NCI-H524 (cell line): ENCODE measurements at regions not wholly inside any gene's neighbourhood (a gene's known extent, or its start where the extent isn't known, plus 50 kb on each side); places are given as distances from the start of the nearest gene placed in this dataset.
"Not testable (repeated sequence)": the region's sequence is repeated elsewhere in the genome, so short reads cannot be mapped to it uniquely, and the experiment has no call there.

Experiments used
- DNase-seq, 2 experiments: peaks; one replicate each; lab custom pipeline; 2025; lab: John Stamatoyannopoulos, UW

- DNase-seq: no peak
These were observed 443.1 kb upstream of the FMR1 start for GRCh38 chrX:147468600-147468999.

- DNase-seq: peak in 1 of 2 experiments; percentile 27
These were observed 435.7 kb upstream of the FMR1 start for GRCh38 chrX:147476008-147476407.

- DNase-seq: no peak
These were observed 432.8 kb upstream of the FMR1 start for GRCh38 chrX:147478899-147479298.

- DNase-seq: no peak
These were observed 426.5 kb upstream of the FMR1 start for GRCh38 chrX:147485207-147485606.

GRCh38 chrX:147494365-147494764, 417.4 kb upstream of the FMR1 start:
- DNase-seq: no peak

- no peak for DNase-seq
These were observed 412.9 kb upstream of the FMR1 start for GRCh38 chrX:147498796-147499195.

GRCh38 chrX:147522981-147523380, 388.7 kb upstream of the FMR1 start:
- DNase-seq: no peak

GRCh38 chrX:147533426-147533825, 378.3 kb upstream of the FMR1 start:
- DNase-seq: no peak

- DNase-seq: no peak
These were observed 374.5 kb upstream of the FMR1 start for GRCh38 chrX:147537172-147537571.

GRCh38 chrX:147548023-147548422, 363.7 kb upstream of the FMR1 start:
- not testable (repeated sequence) for DNase-seq

- peak; percentile 5 to 46 for DNase-seq
These were observed 361.5 kb upstream of the FMR1 start for GRCh38 chrX:147550217-147550616.

- no peak for DNase-seq
These were observed 352.5 kb upstream of the FMR1 start for GRCh38 chrX:147559191-147559590.

GRCh38 chrX:147565237-147565636, 346.5 kb upstream of the FMR1 start:
- DNase-seq: no peak

GRCh38 chrX:147570483-147570882, 341.2 kb upstream of the FMR1 start:
- peak in 1 of 2 experiments; percentile 6 for DNase-seq

GRCh38 chrX:147573266-147573665, 338.5 kb upstream of the FMR1 start:
- DNase-seq: no peak

GRCh38 chrX:147602176-147602696, 309.5 kb upstream of the FMR1 start:
- peak in 1 of 2 experiments; percentile 6 for DNase-seq

GRCh38 chrX:147626605-147627004, 285.1 kb upstream of the FMR1 start:
- DNase-seq: no peak

GRCh38 chrX:147635186-147635585, 276.5 kb upstream of the FMR1 start:
- no peak for DNase-seq

GRCh38 chrX:147637190-147637589, 274.5 kb upstream of the FMR1 start:
- no peak for DNase-seq

- DNase-seq: no peak
These were observed 264.6 kb upstream of the FMR1 start for GRCh38 chrX:147646949-147647723.

GRCh38 chrX:147675819-147676218, 235.9 kb upstream of the FMR1 start:
- no peak for DNase-seq

GRCh38 chrX:147679356-147680005, 232.2 kb upstream of the FMR1 start:
- DNase-seq: no peak

- no peak for DNase-seq
These were observed 231.5 kb upstream of the FMR1 start for GRCh38 chrX:147680251-147680650.
